ENCODE measurements at regions not wholly inside any gene's neighbourhood (a gene's known extent, or its start where the extent isn't known, plus 50 kb on each side); places are given as distances from the start of the nearest gene placed in this dataset.

- no peak for DNase-seq
Observed at GRCh38 chr2:144280009-144280408, 239.9 kb downstream of the ZEB2 start.

GRCh38 chr2:144279165-144279564 lies 240.8 kb downstream of the ZEB2 start:
- DNase-seq, result no peak

GRCh38 chr2:144277622-144278354 lies 242.1 kb downstream of the ZEB2 start:
- DNase-seq, result no peak

- DNase-seq, result no peak
Observed at GRCh38 chr2:144275340-144275739, 244.6 kb downstream of the ZEB2 start.

- no peak for DNase-seq
Observed at GRCh38 chr2:144274131-144274530, 245.8 kb downstream of the ZEB2 start.

- no peak for DNase-seq
Observed at GRCh38 chr2:144270951-144271350, 249.0 kb downstream of the ZEB2 start.

GRCh38 chr2:144268036-144268678 lies 251.8 kb downstream of the ZEB2 start:
- no peak for DNase-seq

- no peak for DNase-seq
Observed at GRCh38 chr2:144267239-144267638, 252.7 kb downstream of the ZEB2 start.

- no peak for DNase-seq
Observed at GRCh38 chr2:144265654-144266053, 254.3 kb downstream of the ZEB2 start.

GRCh38 chr2:144261966-144262365 lies 258.0 kb downstream of the ZEB2 start:
- DNase-seq, result no peak

- DNase-seq, result no peak
Observed at GRCh38 chr2:144261336-144261735, 258.6 kb downstream of the ZEB2 start.

GRCh38 chr2:144259332-144259731 lies 260.6 kb downstream of the ZEB2 start:
- no peak for DNase-seq

- DNase-seq, result no peak
Observed at GRCh38 chr2:144258154-144258553, 261.8 kb downstream of the ZEB2 start.

- no peak for DNase-seq
Observed at GRCh38 chr2:144256996-144257707, 262.8 kb downstream of the ZEB2 start.

GRCh38 chr2:144254342-144255235 lies 265.3 kb downstream of the ZEB2 start:
- DNase-seq, result no peak

GRCh38 chr2:144253743-144254142 lies 266.2 kb downstream of the ZEB2 start:
- no peak for DNase-seq

GRCh38 chr2:144252694-144253093 lies 267.2 kb downstream of the ZEB2 start:
- no peak for DNase-seq

GRCh38 chr2:144249035-144249637 lies 270.8 kb downstream of the ZEB2 start:
- no peak for DNase-seq

- no peak for DNase-seq
Observed at GRCh38 chr2:144248350-144249034, 271.4 kb downstream of the ZEB2 start.

GRCh38 chr2:144244938-144245337 lies 275.0 kb downstream of the ZEB2 start:
- DNase-seq, result no peak

GRCh38 chr2:144242311-144242710 lies 277.6 kb downstream of the ZEB2 start:
- DNase-seq, result no peak

GRCh38 chr2:144241801-144242200 lies 278.1 kb downstream of the ZEB2 start:
- DNase-seq, result no peak
